ENCODE measurements at regions not wholly inside any gene's neighbourhood (a gene's known extent, or its start where the extent isn't known, plus 50 kb on each side); places are given as distances from the start of the nearest gene placed in this dataset.

- H3K4me1 ChIP-seq (ENCODE audit: insufficient read depth, low read length, poor library complexity, severe bottlenecking), result peaks cover 12% of the 10 kb centered on the region
- no peaks in the 10 kb centered on the region for H3K36me3 ChIP-seq (ENCODE audit: insufficient read depth, low read length, poor library complexity, severe bottlenecking)
- intact Hi-C loops (cut with micrococcal nuclease; ENCODE audit: unreplicated experiment), result no loop called here
- no peak overlapping the region for H3K4me3 ChIP-seq (ENCODE audit: low read depth, low read length, poor library complexity, severe bottlenecking)
- H3K9me3 ChIP-seq (ENCODE audit: low read depth, low read length, poor library complexity, severe bottlenecking), result no peaks in the 10 kb centered on the region
- no peaks in the 10 kb centered on the region for H3K27me3 ChIP-seq (replicated peaks; ENCODE audit: insufficient read depth, low read depth, low read length, poor library complexity)
- no TSS peak for BruUV-seq (replicated peaks)
- POLR2A ChIA-PET (ENCODE audit: low non-redundant PET), result no interaction called here
- no peak for DNase-seq (ENCODE audit: low spot score)
- CTCF ChIA-PET, result no interaction called here
- TF ChIP-seq EZH2 (IDR thresholded peaks at IDR 0.05; ENCODE audit: borderline replicate concordance, low read depth, low read length, poor library complexity, severe bottlenecking), result no peak
- TF ChIP-seq CTCF (conservative IDR thresholded peaks at IDR 0.05; ENCODE audit: low read depth, low read length), result no peak
- H3K27ac ChIP-seq (ENCODE audit: low read depth, low read length, poor library complexity, severe bottlenecking), result no peak overlapping the region
Measured at GRCh38 chr21:31543191-31543590, 116.3 kb upstream of the SOD1 start.

GRCh38 chr21:31538816-31539215, 120.7 kb upstream of the SOD1 start:
- TF ChIP-seq EZH2 (IDR thresholded peaks at IDR 0.05; ENCODE audit: borderline replicate concordance, low read depth, low read length, poor library complexity, severe bottlenecking) (no peak), CTCF (conservative IDR thresholded peaks at IDR 0.05; ENCODE audit: low read depth, low read length) (no peak)
- CTCF ChIA-PET, result no interaction called here
- POLR2A ChIA-PET (ENCODE audit: low non-redundant PET), result no interaction called here

GRCh38 chr21:31537872-31538576, 121.5 kb upstream of the SOD1 start:
- no peak overlapping the region for H3K4me3 ChIP-seq (ENCODE audit: low read depth, low read length, poor library complexity, severe bottlenecking)
- H3K27me3 ChIP-seq (replicated peaks; ENCODE audit: insufficient read depth, low read depth, low read length, poor library complexity), result no peaks in the 10 kb centered on the region
- TF ChIP-seq CTCF (conservative IDR thresholded peaks at IDR 0.05; ENCODE audit: low read depth, low read length) (peak; percentile 55), EZH2 (IDR thresholded peaks at IDR 0.05; ENCODE audit: borderline replicate concordance, low read depth, low read length, poor library complexity, severe bottlenecking) (no peak)
- no peak overlapping the region for H3K27ac ChIP-seq (ENCODE audit: low read depth, low read length, poor library complexity, severe bottlenecking)
- DNase-seq (ENCODE audit: low spot score), result no peak
- no peaks in the 10 kb centered on the region for H3K9me3 ChIP-seq (ENCODE audit: low read depth, low read length, poor library complexity, severe bottlenecking)
- no peaks in the 10 kb centered on the region for H3K4me1 ChIP-seq (ENCODE audit: insufficient read depth, low read length, poor library complexity, severe bottlenecking)
- intact Hi-C loops (cut with micrococcal nuclease; ENCODE audit: unreplicated experiment), result no loop called here
- no peaks in the 10 kb centered on the region for H3K36me3 ChIP-seq (ENCODE audit: insufficient read depth, low read length, poor library complexity, severe bottlenecking)
- BruUV-seq (replicated peaks), result no TSS peak
- POLR2A ChIA-PET (ENCODE audit: low non-redundant PET), result no interaction called here
- CTCF ChIA-PET, result no interaction called here

More at GRCh38 chr21:31538816-31539215, 120.7 kb upstream of the SOD1 start:
- no peak for DNase-seq (ENCODE audit: low spot score)
- Histone ChIP-seq H3K27ac (ENCODE audit: low read depth, low read length, poor library complexity, severe bottlenecking) (no peak overlapping the region), H3K9me3 (ENCODE audit: low read depth, low read length, poor library complexity, severe bottlenecking) (no peaks in the 10 kb centered on the region), H3K36me3 (ENCODE audit: insufficient read depth, low read length, poor library complexity, severe bottlenecking) (no peaks in the 10 kb centered on the region), H3K4me3 (ENCODE audit: low read depth, low read length, poor library complexity, severe bottlenecking) (no peak overlapping the region), H3K4me1 (ENCODE audit: insufficient read depth, low read length, poor library complexity, severe bottlenecking) (no peaks in the 10 kb centered on the region), H3K27me3 (replicated peaks; ENCODE audit: insufficient read depth, low read depth, low read length, poor library complexity) (no peaks in the 10 kb centered on the region)
- intact Hi-C loops (cut with micrococcal nuclease; ENCODE audit: unreplicated experiment), result no loop called here
- BruUV-seq (replicated peaks), result no TSS peak
